Astrocyte of the cerebellum (primary cell): ENCODE measurements at regions not wholly inside any gene's neighbourhood (a gene's known extent, or its start where the extent isn't known, plus 50 kb on each side); places are given as distances from the start of the nearest gene placed in this dataset.

Experiments used
- DNase-seq: peaks from one replicate; pipeline ENCODE4 v3.0.0-alpha.2; 2011; ENCODE audit warnings: low read depth
- H3K4me3 ChIP-seq: 2 replicates; pipeline ENCODE4 v1.5.1; 2011; ENCODE audit warnings: mild to moderate bottlenecking, low read depth, low read length, moderate library complexity
- in situ Hi-C: cut with HindIII; loops from 2 replicates; pipeline ENCODE4 v1.10.0; 2017; ENCODE audit warnings: low sequenced_read_pairs
- TF ChIP-seq, protein P1 (sequence below): IDR thresholded peaks from 2 replicates; pipeline ENCODE4 v1.5.1; 2012; ENCODE audit warnings: low read length, low read depth, moderate library complexity, mild to moderate bottlenecking; ENCODE audit errors: missing control alignments

DNA sequence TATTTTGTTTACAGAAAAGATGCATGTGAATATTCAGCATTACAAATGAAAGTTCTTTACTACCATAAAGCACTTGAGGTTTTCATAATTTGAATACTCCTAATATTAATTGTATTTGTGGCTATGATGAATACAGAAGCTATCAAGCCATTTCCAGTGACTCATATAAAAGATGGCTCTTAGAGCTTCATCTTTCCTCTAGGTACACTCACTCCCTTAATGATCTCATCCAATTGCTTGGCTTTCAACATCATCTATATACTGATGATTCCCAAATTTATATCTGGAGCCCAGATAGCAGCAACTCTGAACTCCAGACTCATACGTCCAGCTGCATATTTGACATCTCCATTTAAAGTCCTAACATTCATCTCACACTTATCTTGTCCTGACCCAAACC lies 183.4 kb upstream of the FAM241A start:
- in situ Hi-C loops: loop anchor here (5.0 kb wide), 1 partner anchor 35 kb away; no protein-coding TSS in a partner anchor
- no peak overlapping the region for H3K4me3 ChIP-seq
- DNase-seq: no peak
- TF ChIP-seq, protein P1, sequence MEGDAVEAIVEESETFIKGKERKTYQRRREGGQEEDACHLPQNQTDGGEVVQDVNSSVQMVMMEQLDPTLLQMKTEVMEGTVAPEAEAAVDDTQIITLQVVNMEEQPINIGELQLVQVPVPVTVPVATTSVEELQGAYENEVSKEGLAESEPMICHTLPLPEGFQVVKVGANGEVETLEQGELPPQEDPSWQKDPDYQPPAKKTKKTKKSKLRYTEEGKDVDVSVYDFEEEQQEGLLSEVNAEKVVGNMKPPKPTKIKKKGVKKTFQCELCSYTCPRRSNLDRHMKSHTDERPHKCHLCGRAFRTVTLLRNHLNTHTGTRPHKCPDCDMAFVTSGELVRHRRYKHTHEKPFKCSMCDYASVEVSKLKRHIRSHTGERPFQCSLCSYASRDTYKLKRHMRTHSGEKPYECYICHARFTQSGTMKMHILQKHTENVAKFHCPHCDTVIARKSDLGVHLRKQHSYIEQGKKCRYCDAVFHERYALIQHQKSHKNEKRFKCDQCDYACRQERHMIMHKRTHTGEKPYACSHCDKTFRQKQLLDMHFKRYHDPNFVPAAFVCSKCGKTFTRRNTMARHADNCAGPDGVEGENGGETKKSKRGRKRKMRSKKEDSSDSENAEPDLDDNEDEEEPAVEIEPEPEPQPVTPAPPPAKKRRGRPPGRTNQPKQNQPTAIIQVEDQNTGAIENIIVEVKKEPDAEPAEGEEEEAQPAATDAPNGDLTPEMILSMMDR: no peak

- no peak overlapping the region for H3K4me3 ChIP-seq
- in situ Hi-C loops: loop anchor here (5.0 kb wide), 1 partner anchor 34 kb away; no protein-coding TSS in a partner anchor
- DNase-seq: no peak
- TF ChIP-seq, protein P1: no peak
Measured at GRCh38 chr4:111963158-111963700, 182.0 kb upstream of the FAM241A start.

- in situ Hi-C loops: no loop called here
- TF ChIP-seq, protein P1: no peak
- H3K4me3 ChIP-seq: no peak overlapping the region
- DNase-seq: no peak
Measured at GRCh38 chr4:111977419-111977965, 167.8 kb upstream of the FAM241A start.

GRCh38 chr4:111979921-111980320 lies 165.3 kb upstream of the FAM241A start:
- TF ChIP-seq, protein P1: no peak
- no peak for DNase-seq
- in situ Hi-C loops: no loop called here
- no peak overlapping the region for H3K4me3 ChIP-seq

- no peak overlapping the region for H3K4me3 ChIP-seq
- in situ Hi-C loops: no loop called here
- TF ChIP-seq, protein P1: no peak
- DNase-seq: no peak
Measured at GRCh38 chr4:111982089-111982488, 163.2 kb upstream of the FAM241A start.

DNA sequence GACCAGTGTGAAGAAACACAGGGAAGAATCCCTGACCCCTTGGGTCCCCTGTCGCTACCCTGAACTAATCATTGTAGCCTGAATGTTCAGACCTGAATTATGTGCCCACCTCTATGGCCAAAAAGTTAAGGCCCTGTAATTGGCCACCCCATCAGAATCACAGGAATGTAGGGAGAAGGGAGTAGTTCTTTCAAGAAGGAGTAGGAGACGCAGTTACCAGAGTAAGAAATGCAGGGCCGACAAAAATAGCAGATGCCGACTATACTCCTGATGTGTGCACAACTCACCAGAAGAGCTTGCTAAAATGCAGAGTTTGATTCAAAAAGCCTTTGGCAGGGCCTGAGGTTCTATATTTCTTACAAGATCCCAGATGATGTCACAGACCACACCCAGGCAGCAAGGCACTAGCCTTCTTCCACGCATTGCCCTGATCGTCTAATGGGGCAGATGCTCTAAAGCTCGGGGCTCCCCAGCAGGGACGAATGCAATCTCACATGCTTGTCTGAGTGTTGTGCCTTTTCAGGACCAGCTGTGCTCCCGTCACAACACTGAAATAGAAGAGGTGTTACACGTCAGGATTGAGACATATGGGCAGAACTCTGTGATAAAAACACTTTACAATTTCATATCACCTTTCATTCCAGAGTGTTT lies 161.0 kb upstream of the FAM241A start:
- TF ChIP-seq, protein P1: no peak
- in situ Hi-C loops: no loop called here

More for the DNA sequence above, 161.0 kb upstream of the FAM241A start:
- no peak for DNase-seq
- no peak overlapping the region for H3K4me3 ChIP-seq
